Globus pallidus (tissue), 1 donor: ENCODE measurements at regions not wholly inside any gene's neighbourhood (a gene's known extent, or its start where the extent isn't known, plus 50 kb on each side); places are given as distances from the start of the nearest gene placed in this dataset.

Experiments used
- DNase-seq: peaks from one replicate; pipeline ENCODE4 v3.0.0-alpha.2; 2015; ENCODE audit warnings: low spot score

- DNase-seq, result no peak
Observed at GRCh38 chr3:177599837-177600236, 402.6 kb upstream of the TBL1XR1 start.

- DNase-seq, result no peak
Observed at GRCh38 chr3:177600411-177600810, 403.1 kb upstream of the TBL1XR1 start.

- no peak for DNase-seq
Observed at GRCh38 chr3:177601152-177601551, 403.9 kb upstream of the TBL1XR1 start.

- no peak for DNase-seq
Observed at GRCh38 chr3:177602601-177603147, 405.4 kb upstream of the TBL1XR1 start.

GRCh38 chr3:177603148-177603603 is 405.9 kb upstream of the TBL1XR1 start:
- no peak for DNase-seq

GRCh38 chr3:177604181-177604580 is 406.9 kb upstream of the TBL1XR1 start:
- DNase-seq, result no peak

GRCh38 chr3:177606891-177607290 is 409.6 kb upstream of the TBL1XR1 start:
- DNase-seq, result no peak

GRCh38 chr3:177607589-177607988 is 410.3 kb upstream of the TBL1XR1 start:
- DNase-seq, result no peak

GRCh38 chr3:177608443-177608842 is 411.2 kb upstream of the TBL1XR1 start:
- DNase-seq, result no peak

- no peak for DNase-seq
Observed at GRCh38 chr3:177609613-177610012, 412.3 kb upstream of the TBL1XR1 start.

- no peak for DNase-seq
Observed at GRCh38 chr3:177610262-177610661, 413.0 kb upstream of the TBL1XR1 start.

GRCh38 chr3:177610686-177611633 is 413.7 kb upstream of the TBL1XR1 start:
- DNase-seq, result no peak

- DNase-seq, result no peak
Observed at GRCh38 chr3:177611752-177612334, 414.6 kb upstream of the TBL1XR1 start.

GRCh38 chr3:177613901-177614300 is 416.6 kb upstream of the TBL1XR1 start:
- no peak for DNase-seq

GRCh38 chr3:177615015-177615414 is 417.7 kb upstream of the TBL1XR1 start:
- no peak for DNase-seq

GRCh38 chr3:177618873-177619733 is 421.8 kb upstream of the TBL1XR1 start:
- DNase-seq, result peak; percentile 94

GRCh38 chr3:177620073-177620472 is 422.8 kb upstream of the TBL1XR1 start:
- DNase-seq, result no peak

GRCh38 chr3:177622520-177622919 is 425.2 kb upstream of the TBL1XR1 start:
- DNase-seq, result no peak

GRCh38 chr3:177622982-177623617 is 425.8 kb upstream of the TBL1XR1 start:
- DNase-seq, result no peak

- DNase-seq, result no peak
Observed at GRCh38 chr3:177624528-177625495, 427.5 kb upstream of the TBL1XR1 start.
